MCF 10A (cell line): ENCODE measurements at regions not wholly inside any gene's neighbourhood (a gene's known extent, or its start where the extent isn't known, plus 50 kb on each side); places are given as distances from the start of the nearest gene placed in this dataset.

Source experiments
- BruUV-seq: library from RNA; stranded (reverse); fragments of 400-500 nt; replicated peaks from 2 replicates; lab custom pipeline; 2021; lab: Mats Ljungman, UMichigan
- CTCF ChIA-PET: fragments of 300-600 bp; sonication (Branson Sonifier 250); formaldehyde crosslinking; extraction: SDS; loops from one replicate; lab custom pipeline; 2021; ENCODE audit warnings: antibody characterized with exemption, inconsistent platforms; lab: Yijun Ruan, JAX
- POLR2A ChIA-PET: fragments of 300-600, 350-650 bp; sonication (Branson Sonifier 250); formaldehyde crosslinking; extraction: SDS; loops from one replicate; lab custom pipeline; 2020; ENCODE audit warnings: antibody characterized with exemption, inconsistent platforms; lab: Yijun Ruan, JAX
- DNase-seq: peaks from one replicate; pipeline ENCODE4 v3.0.0-alpha.2; 2018; ENCODE audit not compliant: unreplicated experiment
- H3K27ac Mint-ChIP-seq: one replicate; pipeline ENCODE4 v1.8.0; 2022; ENCODE audit warnings: mild to moderate bottlenecking, low read depth, mixed read lengths; ENCODE audit not compliant: unreplicated experiment
- H3K27me3 Mint-ChIP-seq: one replicate; pipeline ENCODE4 v1.8.0; 2022; ENCODE audit warnings: mixed read lengths; ENCODE audit not compliant: insufficient read depth, unreplicated experiment
- H3K36me3 Mint-ChIP-seq: one replicate; pipeline ENCODE4 v1.8.0; 2022; ENCODE audit warnings: mild to moderate bottlenecking, moderate library complexity, mixed read lengths; ENCODE audit not compliant: insufficient read depth, unreplicated experiment
- H3K4me1 Mint-ChIP-seq: one replicate; pipeline ENCODE4 v1.8.0; 2022; ENCODE audit warnings: mixed read lengths; ENCODE audit not compliant: insufficient read depth, unreplicated experiment
- H3K4me3 Mint-ChIP-seq: one replicate; pipeline ENCODE4 v1.8.0; 2022; ENCODE audit warnings: mild to moderate bottlenecking, moderate library complexity, mixed read lengths; ENCODE audit not compliant: unreplicated experiment
- H3K9me3 Mint-ChIP-seq: one replicate; pipeline ENCODE4 v1.8.0; 2022; ENCODE audit warnings: mixed read lengths; ENCODE audit not compliant: unreplicated experiment
- CTCF ChIP-seq: fragments of 200-600 bp; IDR thresholded peaks from one replicate; pipeline ENCODE4 v1.8.0; 2022; ENCODE audit warnings: antibody characterized with exemption, mild to moderate bottlenecking; ENCODE audit not compliant: unreplicated experiment
- intact Hi-C: fragments of 100-400 bp; cut with micrococcal nuclease; formaldehyde crosslinking; loops from 2 replicates; pipeline ENCODE4 v1.14.1; 2022

GRCh38 chr18:59961070-59961469 lies 61.3 kb downstream of the PMAIP1 start:
- intact Hi-C loops: no loop called here
- no peak overlapping the region for H3K27ac Mint-ChIP-seq
- no TSS peak for BruUV-seq
- H3K36me3 Mint-ChIP-seq: peaks cover 5% of the 10 kb centered on the region
- peaks cover 8% of the 10 kb centered on the region for H3K27me3 Mint-ChIP-seq
- H3K4me1 Mint-ChIP-seq: peaks cover 6% of the 10 kb centered on the region
- no peak overlapping the region for H3K4me3 Mint-ChIP-seq
- CTCF ChIA-PET: interaction anchor here (0.6 to 2.1 kb wide), 5 partner anchors 20 to 254 kb away, joined by 3 to 14 read pairs (median 4); no protein-coding TSS in a partner anchor
- TF ChIP-seq CTCF: no peak
- H3K9me3 Mint-ChIP-seq: no peaks in the 10 kb centered on the region
- POLR2A ChIA-PET: interaction anchor here (1.0 to 2.1 kb wide), 5 partner anchors 8 to 61 kb away, joined by 3 to 18 read pairs (median 4); partner anchors contain the start of gene PMAIP1
- no peak for DNase-seq

- no peak for TF ChIP-seq CTCF
- CTCF ChIA-PET: no interaction called here
- intact Hi-C loops: no loop called here
- POLR2A ChIA-PET: no interaction called here
- peaks cover 5% of the 10 kb centered on the region for H3K27me3 Mint-ChIP-seq
- H3K9me3 Mint-ChIP-seq: no peaks in the 10 kb centered on the region
- no TSS peak for BruUV-seq
- peaks cover 7% of the 10 kb centered on the region for H3K36me3 Mint-ChIP-seq
- no peak for DNase-seq
- H3K4me3 Mint-ChIP-seq: no peak overlapping the region
- peaks cover 6% of the 10 kb centered on the region for H3K4me1 Mint-ChIP-seq
- H3K27ac Mint-ChIP-seq: no peak overlapping the region
Measured at GRCh38 chr18:59960272-59960671, 60.5 kb downstream of the PMAIP1 start.

GRCh38 chr18:59959606-59960005 lies 59.8 kb downstream of the PMAIP1 start:
- Mint-ChIP-seq H3K27ac (no peak overlapping the region), H3K27me3 (no peaks in the 10 kb centered on the region), H3K4me3 (no peak overlapping the region), H3K4me1 (peaks cover 11% of the 10 kb centered on the region), H3K9me3 (no peaks in the 10 kb centered on the region), H3K36me3 (peaks cover 7% of the 10 kb centered on the region)
- intact Hi-C loops: no loop called here
- no peak for TF ChIP-seq CTCF
- DNase-seq: no peak
- BruUV-seq: no TSS peak
- ChIA-PET CTCF (no interaction called here), POLR2A (no interaction called here)

- Mint-ChIP-seq H3K36me3 (peaks cover 7% of the 10 kb centered on the region), H3K27me3 (no peaks in the 10 kb centered on the region), H3K4me1 (peaks cover 11% of the 10 kb centered on the region), H3K4me3 (no peak overlapping the region), H3K9me3 (no peaks in the 10 kb centered on the region), H3K27ac (no peak overlapping the region)
- CTCF ChIA-PET: no interaction called here
- BruUV-seq: no TSS peak
- POLR2A ChIA-PET: no interaction called here
- peak; percentile 7 for DNase-seq
- intact Hi-C loops: no loop called here
- no peak for TF ChIP-seq CTCF
Measured at GRCh38 chr18:59959073-59959472, 59.3 kb downstream of the PMAIP1 start.
